IMR-90 (cell line): ENCODE measurements at regions not wholly inside any gene's neighbourhood (a gene's known extent, or its start where the extent isn't known, plus 50 kb on each side); places are given as distances from the start of the nearest gene placed in this dataset.
A peak's percentile ranks its signal among the peaks of the same experiment; 100 is the strongest.

Experiments
- ATAC-seq: fragments of 200-7000 bp; cut with Tn5 transposase; 2 replicates; pipeline ENCODE4 v1.9.1; 2020; ENCODE audit warnings: low read depth, mild to moderate bottlenecking, moderate library complexity
- BruUV-seq: library from RNA; stranded (reverse); fragments of 400-500 nt; replicated peaks from 2 replicates; lab custom pipeline; 2021; lab: Mats Ljungman, UMichigan
- CTCF ChIA-PET: fragments of 300-600 bp; formaldehyde crosslinking; extraction: SDS; loops from one replicate; lab custom pipeline; 2021; ENCODE audit warnings: antibody characterized with exemption; lab: Yijun Ruan, JAX
- POLR2A ChIA-PET: fragments of 300-600 bp; sonication (Branson Sonifier 250); formaldehyde crosslinking; loops from one replicate; lab custom pipeline; 2022; ENCODE audit warnings: antibody characterized with exemption; ENCODE audit not compliant: unreplicated experiment; lab: Charles Lee
- DNase-seq: peaks from one replicate; pipeline ENCODE4 v3.0.0; 2013
- H2AFZ ChIP-seq: replicated peaks from 2 replicates; pipeline ENCODE3; 2013; ENCODE audit warnings: low read length, mild to moderate bottlenecking; ENCODE audit not compliant: poor library complexity
- H2AK5ac ChIP-seq: 2 replicates; pipeline ENCODE4 v1.6.1; 2013; ENCODE audit warnings: low read depth, low read length, inconsistent platforms
- H2AK9ac ChIP-seq: replicated peaks from 2 replicates; pipeline ENCODE3; 2013; ENCODE audit warnings: mild to moderate bottlenecking, low read depth, low read length, moderate library complexity; ENCODE audit not compliant: poor library complexity
- H2BK120ac ChIP-seq: 2 replicates; pipeline ENCODE4 v1.6.1; 2013; ENCODE audit warnings: low read depth, low read length, inconsistent platforms
- H2BK15ac ChIP-seq: 3 replicates; pipeline ENCODE4 v1.6.1; 2013; ENCODE audit warnings: low read depth, low read length, inconsistent platforms
- H2BK20ac ChIP-seq: 2 replicates; pipeline ENCODE4 v1.6.1; 2013; ENCODE audit warnings: low read depth, mild to moderate bottlenecking, inconsistent platforms, low read length, moderate library complexity
- H2BK5ac ChIP-seq: 2 replicates; pipeline ENCODE4 v1.6.1; 2013; ENCODE audit warnings: mild to moderate bottlenecking, low read depth, low read length, inconsistent platforms; ENCODE audit not compliant: poor library complexity, severe bottlenecking
- H3K14ac ChIP-seq: replicated peaks from 2 replicates; pipeline ENCODE4 v1.6.1; 2013; ENCODE audit warnings: low read depth, low read length, inconsistent platforms
- H3K18ac ChIP-seq: 2 replicates; pipeline ENCODE4 v1.6.1; 2013; ENCODE audit warnings: low read depth, low read length, control low read depth
- H3K23ac ChIP-seq: 2 replicates; pipeline ENCODE4 v1.6.1; 2013; ENCODE audit warnings: low read depth, low read length, inconsistent platforms
- H3K27ac ChIP-seq: 2 replicates; pipeline ENCODE4 v1.5.1; 2013; ENCODE audit warnings: mild to moderate bottlenecking, control low read depth, low read length; ENCODE audit not compliant: insufficient read depth
- H3K27me3 ChIP-seq: 2 replicates; pipeline ENCODE4 v1.6.1; 2013; ENCODE audit warnings: low read length; ENCODE audit not compliant: control insufficient read depth, insufficient read depth
- H3K36me3 ChIP-seq: 2 replicates; pipeline ENCODE4 v1.6.1; 2013; ENCODE audit warnings: low read length, mixed read lengths; ENCODE audit not compliant: control insufficient read depth, insufficient read depth
- H3K4ac ChIP-seq: 2 replicates; pipeline ENCODE4 v1.6.1; 2013; ENCODE audit warnings: low read depth, low read length, inconsistent platforms
- H3K4me1 ChIP-seq: 2 replicates; pipeline ENCODE4 v1.6.1; 2013; ENCODE audit warnings: low read length, mixed read lengths; ENCODE audit not compliant: control insufficient read depth, insufficient read depth
- H3K4me2 ChIP-seq: 2 replicates; pipeline ENCODE4 v1.6.1; 2013; ENCODE audit warnings: low read depth, mild to moderate bottlenecking, control low read depth, low read length, moderate library complexity
- H3K4me3 ChIP-seq: 2 replicates; pipeline ENCODE4 v1.5.1; 2013; ENCODE audit warnings: low read depth, mild to moderate bottlenecking, control low read depth, low read length, moderate library complexity; ENCODE audit not compliant: insufficient read depth
- H3K56ac ChIP-seq: 2 replicates; pipeline ENCODE4 v1.6.1; 2013; ENCODE audit warnings: low read length, inconsistent platforms; ENCODE audit not compliant: insufficient read depth; ENCODE audit errors: extremely low read depth
- H3K79me1 ChIP-seq, 2 experiments: 2 replicates each; pipeline ENCODE4 v1.6.1; 2013; ENCODE audit warnings: low read length in 2 of 2, inconsistent platforms in 1 of 2, low read depth in 1 of 2
- H3K9ac ChIP-seq: 2 replicates; pipeline ENCODE4 v1.6.1; 2013; ENCODE audit warnings: low read depth, low read length, control low read depth
- H3K9me1 ChIP-seq: 2 replicates; pipeline ENCODE4 v1.6.1; 2013; ENCODE audit warnings: low read length, inconsistent platforms; ENCODE audit not compliant: insufficient read depth
- H3K9me3 ChIP-seq: 2 replicates; pipeline ENCODE4 v1.6.1; 2013; ENCODE audit warnings: low read length; ENCODE audit not compliant: control insufficient read depth, insufficient read depth
- H4K20me1 ChIP-seq: 2 replicates; pipeline ENCODE4 v1.6.1; 2013; ENCODE audit warnings: low read length, inconsistent platforms; ENCODE audit not compliant: insufficient read depth
- H4K5ac ChIP-seq: 2 replicates; pipeline ENCODE4 v1.6.1; 2013; ENCODE audit warnings: mild to moderate bottlenecking, low read depth, low read length, control low read depth
- H4K8ac ChIP-seq, 2 experiments: 2 replicates each; pipeline ENCODE4 v1.6.1; 2013; ENCODE audit warnings: low read depth in 2 of 2, low read length in 2 of 2, control low read depth in 1 of 2, inconsistent platforms in 1 of 2
- H4K91ac ChIP-seq: 2 replicates; pipeline ENCODE4 v1.6.1; 2013; ENCODE audit warnings: low read depth, low read length, inconsistent platforms; ENCODE audit not compliant: insufficient read depth
- BHLHE40 ChIP-seq: fragments of 150-350 bp; IDR thresholded peaks from 2 replicates; pipeline ENCODE4 v1.6.1; 2016; ENCODE audit warnings: mild to moderate bottlenecking, low read depth, low read length
- CEBPB ChIP-seq: IDR thresholded peaks from 2 replicates; pipeline ENCODE4 v1.6.1; 2012; ENCODE audit warnings: low read depth, low read length, improper control_type of control experiment
- CHD1 ChIP-seq: IDR thresholded peaks from 2 replicates; pipeline ENCODE4 v1.6.1; 2012; ENCODE audit warnings: low read depth, low read length, improper control_type of control experiment
- FOS ChIP-seq: fragments of 150-350 bp; IDR thresholded peaks from 2 replicates; pipeline ENCODE4 v1.6.1; 2016; ENCODE audit warnings: low read depth, low read length
- MAFK ChIP-seq: IDR thresholded peaks from 2 replicates; pipeline ENCODE4 v1.6.1; 2012; ENCODE audit warnings: low read depth, low read length, improper control_type of control experiment
- MAZ ChIP-seq: IDR thresholded peaks from 2 replicates; pipeline ENCODE4 v1.6.1; 2012; ENCODE audit warnings: low read depth, mild to moderate bottlenecking, low read length, improper control_type of control experiment, moderate library complexity, borderline replicate concordance
- MXI1 ChIP-seq: IDR thresholded peaks from 2 replicates; pipeline ENCODE4 v1.6.1; 2012; ENCODE audit warnings: low read depth, mild to moderate bottlenecking, low read length, moderate library complexity, borderline replicate concordance
- NFE2L2 ChIP-seq: fragments of 150-350 bp; IDR thresholded peaks from 2 replicates; pipeline ENCODE4 v1.6.1; 2016; ENCODE audit warnings: low read depth, mild to moderate bottlenecking, low read length
- POLR2A ChIP-seq: IDR thresholded peaks from 2 replicates; pipeline ENCODE4 v1.6.1; 2012; ENCODE audit warnings: mild to moderate bottlenecking, low read depth, low read length
- RAD21 ChIP-seq: IDR thresholded peaks from 2 replicates; pipeline ENCODE4 v1.6.1; 2012; ENCODE audit warnings: low read length, improper control_type of control experiment
- RCOR1 ChIP-seq: IDR thresholded peaks from 2 replicates; pipeline ENCODE4 v1.6.1; 2012; ENCODE audit warnings: mild to moderate bottlenecking, low read length, improper control_type of control experiment; ENCODE audit not compliant: insufficient replicate concordance
- RFX5 ChIP-seq: IDR thresholded peaks from 2 replicates; pipeline ENCODE4 v1.8.0; 2012; ENCODE audit warnings: low read depth, mild to moderate bottlenecking, low read length, moderate library complexity
- SMC3 ChIP-seq: fragments of 150-350 bp; IDR thresholded peaks from 2 replicates; pipeline ENCODE4 v1.6.1; 2016; ENCODE audit warnings: low read depth, mild to moderate bottlenecking, antibody characterized with exemption, low read length, moderate library complexity
- WGBS, 2 experiments: methylation state at CpG; one replicate each; pipeline versions ENCODE4 v1.1.5 to v1.1.7; 2013; ENCODE audit warnings: missing lambda C conversion rate in 2 of 2; ENCODE audit not compliant: insufficient read length in 1 of 2; ENCODE audit errors: extremely low coverage in 2 of 2; 5-methylcytosine and 5-hydroxymethylcytosine counted together
- dilution Hi-C: fragments of 300-500 bp; cut with HindIII; formaldehyde crosslinking; loops from one replicate; pipeline ENCODE4 v1.14.3; 2018; ENCODE audit warnings: low sequenced_read_pairs; ENCODE audit not compliant: unreplicated experiment
- in situ Hi-C: fragments of 300-500 bp; cut with MboI; formaldehyde crosslinking; loops from 3 replicates; pipeline ENCODE4 v1.14.3; 2019; ENCODE audit warnings: low sequenced_read_pairs, inconsistent platforms, mixed read lengths
- intact Hi-C: fragments of 100-400 bp; cut with micrococcal nuclease; formaldehyde crosslinking; loops from 2 replicates; pipeline ENCODE4 v1.10.0; 2022
- TF ChIP-seq, protein P1 (sequence below): fragments of 150-350 bp; IDR thresholded peaks from 2 replicates; pipeline ENCODE4 v1.6.1; 2016; ENCODE audit warnings: low read depth, mild to moderate bottlenecking, low read length, moderate library complexity, borderline replicate concordance
- TF ChIP-seq, protein P2 (sequence below): fragments of 150-350 bp; IDR thresholded peaks from 2 replicates; pipeline ENCODE4 v1.6.1; 2017; ENCODE audit warnings: mild to moderate bottlenecking, antibody characterized with exemption, low read length, low read depth
- TF ChIP-seq, protein P3 (sequence below): conservative IDR thresholded peaks from 2 replicates; pipeline ENCODE4 v1.5.1; 2012; ENCODE audit warnings: mild to moderate bottlenecking, low read depth, low read length, improper control_type of control experiment

DNA sequence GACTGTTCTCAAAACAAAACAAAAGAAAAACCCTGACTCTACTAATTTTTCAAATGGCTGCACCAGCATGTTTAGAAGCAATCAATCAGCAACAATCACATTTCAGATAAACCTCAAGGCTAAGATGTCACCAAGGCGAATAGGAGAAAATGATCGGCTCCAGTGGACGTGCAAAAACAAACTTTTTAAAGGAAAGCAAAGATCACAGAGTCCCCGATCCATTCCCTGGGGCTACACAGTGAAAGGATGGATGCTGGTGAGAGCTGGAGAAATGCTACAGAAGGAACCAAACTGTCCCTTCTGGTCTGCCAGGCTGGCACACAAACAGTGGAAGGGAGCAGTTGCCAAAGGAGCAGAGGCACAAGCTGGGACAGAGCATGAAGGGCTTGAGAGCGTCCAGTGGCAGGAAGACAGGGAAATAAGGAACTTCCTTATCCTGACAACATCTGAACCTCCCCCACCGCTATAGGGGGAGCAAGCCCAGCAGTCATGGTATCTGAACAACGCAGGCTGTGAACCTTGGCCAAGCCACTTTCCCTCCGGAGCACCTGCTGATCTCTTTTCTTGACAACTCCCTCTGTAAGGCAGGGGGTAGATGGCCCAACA lies 73.7 kb upstream of the HIVEP1 start:
- POLR2A ChIA-PET: no interaction called here
- TF ChIP-seq MAZ: no peak
- TF ChIP-seq NFE2L2: no peak
- TF ChIP-seq RAD21: no peak
- TF ChIP-seq, protein P1, sequence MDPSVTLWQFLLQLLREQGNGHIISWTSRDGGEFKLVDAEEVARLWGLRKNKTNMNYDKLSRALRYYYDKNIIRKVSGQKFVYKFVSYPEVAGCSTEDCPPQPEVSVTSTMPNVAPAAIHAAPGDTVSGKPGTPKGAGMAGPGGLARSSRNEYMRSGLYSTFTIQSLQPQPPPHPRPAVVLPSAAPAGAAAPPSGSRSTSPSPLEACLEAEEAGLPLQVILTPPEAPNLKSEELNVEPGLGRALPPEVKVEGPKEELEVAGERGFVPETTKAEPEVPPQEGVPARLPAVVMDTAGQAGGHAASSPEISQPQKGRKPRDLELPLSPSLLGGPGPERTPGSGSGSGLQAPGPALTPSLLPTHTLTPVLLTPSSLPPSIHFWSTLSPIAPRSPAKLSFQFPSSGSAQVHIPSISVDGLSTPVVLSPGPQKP: no peak
- no peak for TF ChIP-seq BHLHE40
- TF ChIP-seq FOS: no peak
- no peak for TF ChIP-seq MXI1
- TF ChIP-seq SMC3: no peak
- TF ChIP-seq CHD1: no peak
- TF ChIP-seq, protein P2, sequence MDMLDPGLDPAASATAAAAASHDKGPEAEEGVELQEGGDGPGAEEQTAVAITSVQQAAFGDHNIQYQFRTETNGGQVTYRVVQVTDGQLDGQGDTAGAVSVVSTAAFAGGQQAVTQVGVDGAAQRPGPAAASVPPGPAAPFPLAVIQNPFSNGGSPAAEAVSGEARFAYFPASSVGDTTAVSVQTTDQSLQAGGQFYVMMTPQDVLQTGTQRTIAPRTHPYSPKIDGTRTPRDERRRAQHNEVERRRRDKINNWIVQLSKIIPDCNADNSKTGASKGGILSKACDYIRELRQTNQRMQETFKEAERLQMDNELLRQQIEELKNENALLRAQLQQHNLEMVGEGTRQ: no peak
- no peak for TF ChIP-seq MAFK
- TF ChIP-seq, protein P3, sequence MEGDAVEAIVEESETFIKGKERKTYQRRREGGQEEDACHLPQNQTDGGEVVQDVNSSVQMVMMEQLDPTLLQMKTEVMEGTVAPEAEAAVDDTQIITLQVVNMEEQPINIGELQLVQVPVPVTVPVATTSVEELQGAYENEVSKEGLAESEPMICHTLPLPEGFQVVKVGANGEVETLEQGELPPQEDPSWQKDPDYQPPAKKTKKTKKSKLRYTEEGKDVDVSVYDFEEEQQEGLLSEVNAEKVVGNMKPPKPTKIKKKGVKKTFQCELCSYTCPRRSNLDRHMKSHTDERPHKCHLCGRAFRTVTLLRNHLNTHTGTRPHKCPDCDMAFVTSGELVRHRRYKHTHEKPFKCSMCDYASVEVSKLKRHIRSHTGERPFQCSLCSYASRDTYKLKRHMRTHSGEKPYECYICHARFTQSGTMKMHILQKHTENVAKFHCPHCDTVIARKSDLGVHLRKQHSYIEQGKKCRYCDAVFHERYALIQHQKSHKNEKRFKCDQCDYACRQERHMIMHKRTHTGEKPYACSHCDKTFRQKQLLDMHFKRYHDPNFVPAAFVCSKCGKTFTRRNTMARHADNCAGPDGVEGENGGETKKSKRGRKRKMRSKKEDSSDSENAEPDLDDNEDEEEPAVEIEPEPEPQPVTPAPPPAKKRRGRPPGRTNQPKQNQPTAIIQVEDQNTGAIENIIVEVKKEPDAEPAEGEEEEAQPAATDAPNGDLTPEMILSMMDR: no peak
- TF ChIP-seq RFX5: no peak
- TF ChIP-seq CEBPB: no peak
- no peak for TF ChIP-seq POLR2A
- TF ChIP-seq RCOR1: no peak

More for the DNA sequence above, 73.7 kb upstream of the HIVEP1 start:
- Histone ChIP-seq H2BK15ac (no peak overlapping the region), H3K56ac (no peak overlapping the region), H4K20me1 (no peaks in the 10 kb centered on the region), H2AK5ac (no peak overlapping the region), H3K9me3 (no peaks in the 10 kb centered on the region), H3K9me1 (peaks cover 4% of the 10 kb centered on the region; the same call in 1 of the 2 replicates), H3K4me3 (no peak overlapping the region), H3K79me1 (no peaks in the 10 kb centered on the region), H3K23ac (peak overlapping the region; percentile 76; the same call in 1 of the 2 replicates), H2AK9ac (peak overlapping the region; percentile 8), H4K8ac (peak overlapping the region; percentile 19 to 89; a peak in 1 of 4 replicates), H3K4ac (no peak overlapping the region), H2BK20ac (peak overlapping the region; percentile 14; the same call in 1 of the 2 replicates), H4K91ac (no peak overlapping the region; the same call in 1 of the 2 replicates), H3K14ac (peak overlapping the region; percentile 92), H2BK120ac (peak overlapping the region; percentile 59; the same call in 1 of the 2 replicates), H3K4me1 (peaks cover 4% of the 10 kb centered on the region), H4K5ac (peak overlapping the region; percentile 59), H3K27me3 (no peaks in the 10 kb centered on the region), H3K36me3 (no peaks in the 10 kb centered on the region), H3K4me2 (peak overlapping the region; percentile 65), H2BK5ac (no peak overlapping the region), H3K27ac (no peak overlapping the region), H2AFZ (peak overlapping the region; percentile 88), H3K18ac (peak overlapping the region; percentile 65), H3K9ac (no peak overlapping the region)
- BruUV-seq: no TSS peak
- dilution Hi-C loops (no loop called here), intact Hi-C loops (no loop called here), in situ Hi-C loops (no loop called here)
- CTCF ChIA-PET: interaction anchor here (0.5 kb wide), 1 partner anchor 8 kb away, joined by 5 read pairs; no protein-coding TSS in a partner anchor
- WGBS, 2 experiments: 20% methylated on average over 1 of the region's 8 CpGs; no CpG with 5 or more reads in 1 of the 2 experiments
- peak; percentile 24; the same call in 1 of the 2 replicates for ATAC-seq
- no peak for DNase-seq
